Renal cortex interstitium (tissue), 11 donors: ENCODE measurements at regions not wholly inside any gene's neighbourhood (a gene's known extent, or its start where the extent isn't known, plus 50 kb on each side); places are given as distances from the start of the nearest gene placed in this dataset.
A peak's percentile ranks its signal among the peaks of the same experiment; 100 is the strongest.

Experiments used
- DNase-seq, 11 donors: peaks; one replicate each; pipeline ENCODE4 v3.0.0-alpha.2; 2013; ENCODE audit warnings: low read depth in 9 of 11, low spot score in 4 of 11; ENCODE audit errors: extremely low read depth in 1 of 11

GRCh38 chr18:55166260-55166598 is 207.0 kb upstream of the CCDC68 start:
- DNase-seq, result no peak

- DNase-seq, result no peak
Observed at GRCh38 chr18:55163550-55163949, 204.3 kb upstream of the CCDC68 start.

GRCh38 chr18:55161916-55162315 is 202.7 kb upstream of the CCDC68 start:
- DNase-seq, result peak in 10 of 11 donors; percentile 5 to 45 (median 21)

DNA sequence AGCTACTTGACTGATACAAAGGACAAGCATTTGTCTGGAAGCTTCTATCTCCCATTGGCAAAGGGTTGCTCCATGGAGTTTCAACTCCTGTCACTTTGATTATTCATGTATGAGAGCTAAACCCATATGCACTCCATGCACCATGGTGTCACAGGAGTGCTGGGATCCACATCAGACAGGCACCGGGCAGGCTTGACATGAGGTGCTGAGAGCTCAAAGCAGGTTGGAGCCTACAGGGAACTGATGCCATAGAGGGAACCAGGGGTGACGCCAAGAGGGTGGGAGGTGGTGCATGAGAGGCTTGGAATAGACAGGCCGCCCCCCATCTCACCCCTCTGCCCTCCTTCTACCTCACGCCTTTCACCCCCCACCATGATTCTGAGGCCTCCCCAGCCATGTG is 199.8 kb upstream of the CCDC68 start:
- DNase-seq, result no peak

DNA sequence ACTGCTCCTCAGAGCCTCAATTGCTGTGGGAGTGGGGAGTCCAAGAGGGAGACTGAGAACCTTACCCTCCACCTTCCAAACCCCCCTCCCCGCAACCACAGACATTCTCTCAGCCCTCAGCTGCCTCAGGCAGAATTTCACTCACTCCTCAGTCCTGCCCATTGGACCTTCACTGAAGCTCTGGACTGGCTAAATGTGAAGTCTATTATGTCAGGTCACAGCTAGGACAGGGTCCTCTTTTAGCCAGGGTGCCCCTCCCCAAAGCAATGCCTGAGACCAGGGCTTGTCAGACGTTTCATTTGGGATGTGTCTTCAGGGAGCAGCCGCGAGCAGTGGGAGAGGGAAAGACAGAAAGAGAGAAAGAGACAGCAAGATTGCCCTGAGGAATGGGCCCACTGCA is 199.3 kb upstream of the CCDC68 start:
- DNase-seq, result no peak

DNA sequence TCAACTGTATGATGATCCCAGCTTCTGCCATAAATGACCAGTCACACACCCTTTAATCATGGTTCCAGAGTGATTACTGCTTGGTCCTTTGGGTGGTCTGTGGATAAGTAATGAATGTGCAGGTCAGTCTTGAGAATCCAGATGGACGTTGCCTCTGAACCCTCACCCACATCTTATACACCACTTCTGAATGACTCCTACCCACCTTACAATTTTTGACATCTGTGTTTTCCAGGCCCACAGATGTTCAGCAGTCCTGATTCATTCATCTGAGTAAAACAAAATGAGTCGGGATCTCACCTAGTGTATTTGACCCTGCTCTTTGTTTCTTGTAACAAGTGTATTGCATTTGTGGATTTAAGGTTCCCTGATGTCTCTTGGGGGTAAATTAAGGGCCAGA is 194.1 kb upstream of the CCDC68 start:
- DNase-seq, result no peak

DNA sequence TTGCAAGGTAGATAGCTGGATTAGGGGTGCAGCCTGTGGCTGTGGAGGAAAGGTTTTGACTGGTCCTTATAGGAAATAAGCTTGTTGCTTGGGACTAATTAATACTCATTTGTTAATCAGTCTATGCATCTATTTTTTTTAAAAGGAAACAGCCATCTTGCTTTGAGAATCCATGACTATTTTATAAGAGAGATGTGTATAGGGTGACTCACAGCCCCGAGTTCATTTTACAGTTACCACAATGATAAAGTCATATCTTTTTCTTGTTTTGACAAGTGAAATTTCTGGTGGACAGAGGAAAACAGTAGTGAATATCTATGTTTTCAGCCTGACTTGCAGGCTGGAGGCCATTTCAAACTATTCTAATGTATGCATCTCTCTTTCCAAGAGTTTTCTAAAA is 193.5 kb upstream of the CCDC68 start:
- DNase-seq, result no peak

DNA sequence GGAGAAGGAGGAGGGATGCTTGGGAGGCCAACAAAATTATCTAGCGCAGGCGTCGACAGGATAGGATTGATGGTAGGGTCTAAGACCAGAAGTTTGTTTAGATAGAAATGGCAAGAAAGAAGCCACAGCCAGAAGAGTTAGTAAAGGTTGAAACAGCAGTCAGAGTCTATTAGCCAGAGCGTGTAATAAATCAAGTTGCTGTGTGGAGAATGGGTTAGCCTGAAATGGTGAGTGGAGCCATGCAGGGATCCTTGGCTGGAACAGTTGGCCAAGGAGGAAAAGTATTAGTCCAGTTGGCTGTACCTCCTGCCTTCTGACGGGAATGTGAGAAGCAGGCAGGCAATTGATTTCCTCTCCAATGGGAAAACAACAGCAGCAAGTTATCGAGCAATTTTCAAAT is 190.7 kb upstream of the CCDC68 start:
- DNase-seq, result no peak

- no peak for DNase-seq
Observed at GRCh38 chr18:55147791-55148190, 188.5 kb upstream of the CCDC68 start.

GRCh38 chr18:55144193-55144930 is 185.1 kb upstream of the CCDC68 start:
- no peak for DNase-seq

DNA sequence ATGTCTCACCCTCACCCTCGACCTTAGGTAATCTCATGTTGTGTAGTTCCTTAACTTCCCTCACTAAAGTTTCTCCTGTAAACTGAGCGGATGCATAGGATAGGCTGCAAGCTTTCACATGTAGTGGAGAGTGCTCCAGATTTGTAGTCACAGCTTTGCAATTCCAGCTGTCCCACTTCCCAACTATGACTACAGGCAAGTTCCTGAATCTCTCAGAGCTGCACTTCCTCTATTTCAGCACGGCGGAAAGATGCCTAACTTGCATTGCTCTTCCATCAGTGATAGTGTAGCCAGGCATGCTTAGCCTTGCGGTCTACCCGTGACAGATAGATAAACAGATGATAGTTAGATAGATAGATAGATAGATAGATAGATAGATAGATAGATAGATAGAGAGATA is 183.1 kb upstream of the CCDC68 start:
- peak in 3 of 11 donors; percentile 12 to 18 (median 14) for DNase-seq

DNA sequence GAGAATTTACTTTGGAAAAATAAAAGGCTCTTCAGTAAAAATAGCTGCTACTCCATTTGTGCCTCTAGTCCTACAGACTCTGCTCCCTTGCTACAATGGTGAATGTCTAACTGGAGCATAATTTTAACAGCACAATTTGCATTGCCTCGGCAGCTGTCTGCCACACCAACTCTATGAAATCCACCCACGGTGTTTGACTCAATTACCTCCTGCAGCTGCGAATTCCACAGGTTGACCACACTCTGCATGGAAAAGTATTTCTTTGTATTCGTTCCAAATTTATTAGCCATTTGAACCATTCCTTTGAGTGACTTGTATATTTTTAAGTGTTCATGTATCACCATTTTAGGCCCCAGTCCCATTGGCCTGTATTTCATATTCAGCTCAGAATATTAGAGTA is 182.1 kb upstream of the CCDC68 start:
- no peak for DNase-seq

- no peak for DNase-seq
Observed at GRCh38 chr18:55139836-55140235, 180.6 kb upstream of the CCDC68 start.

DNA sequence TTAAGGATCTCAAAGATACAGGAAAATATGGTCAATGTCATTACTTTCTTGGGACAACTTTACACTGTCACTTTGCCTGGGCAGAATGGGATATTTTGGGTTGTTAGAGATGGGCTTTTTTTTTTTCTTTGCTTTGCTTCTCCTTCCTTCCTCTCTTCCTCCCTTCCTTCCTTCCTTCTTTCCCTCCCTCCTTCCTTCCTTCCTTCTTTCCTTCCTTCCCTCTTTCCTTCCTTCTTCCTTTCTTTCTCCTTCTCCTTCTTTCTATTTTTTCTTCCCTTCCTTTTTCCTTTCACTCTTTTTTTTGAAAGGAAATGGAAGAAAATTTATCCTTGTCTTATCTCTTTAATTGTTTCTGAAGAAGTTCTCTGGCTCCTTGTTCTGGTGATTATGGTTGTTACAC is 180.0 kb upstream of the CCDC68 start:
- no peak for DNase-seq

DNA sequence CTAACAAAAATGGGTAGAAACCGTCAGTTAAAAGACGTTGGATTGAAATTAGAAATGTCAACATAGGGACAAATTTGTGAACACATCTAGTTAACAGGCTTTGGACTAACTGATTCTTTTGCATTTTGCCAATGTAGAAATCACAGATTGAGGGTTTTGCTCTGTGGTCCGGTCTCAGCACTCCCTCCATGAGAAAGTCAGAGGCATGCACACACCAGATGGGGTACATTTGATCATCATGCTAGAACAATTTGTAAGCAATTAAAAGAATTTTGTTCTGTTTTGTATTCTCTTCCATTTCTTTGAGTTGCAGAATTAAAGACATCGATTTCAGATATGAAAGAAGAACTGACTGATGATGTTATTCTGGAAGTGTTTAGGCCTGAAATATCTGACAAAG is 179.1 kb upstream of the CCDC68 start:
- no peak for DNase-seq

- DNase-seq, result no peak
Observed at GRCh38 chr18:55137602-55138001, 178.3 kb upstream of the CCDC68 start.

GRCh38 chr18:55136864-55137263 is 177.6 kb upstream of the CCDC68 start:
- no peak for DNase-seq

- DNase-seq, result no peak
Observed at GRCh38 chr18:55136258-55136657, 177.0 kb upstream of the CCDC68 start.

DNA sequence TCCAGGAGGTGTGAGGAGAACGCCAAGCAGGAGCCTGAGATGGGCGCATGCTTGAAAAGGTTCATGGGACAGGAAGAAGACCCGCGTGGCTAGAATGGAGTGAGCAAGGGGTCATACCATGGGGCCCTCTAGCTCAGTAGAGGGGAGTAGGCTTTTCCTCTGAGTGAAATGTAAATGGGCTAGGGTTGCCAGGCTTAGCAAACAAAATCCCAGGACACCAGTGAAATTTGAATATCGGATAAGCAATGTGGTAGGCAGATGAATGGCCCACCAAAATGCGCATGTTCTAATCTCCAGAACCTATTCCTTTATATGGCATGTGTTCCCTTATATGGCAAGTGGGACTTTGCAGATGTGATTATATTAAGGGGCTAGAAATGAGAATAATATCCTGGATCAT is 174.1 kb upstream of the CCDC68 start:
- no peak for DNase-seq

GRCh38 chr18:55128437-55128836 is 169.2 kb upstream of the CCDC68 start:
- DNase-seq, result no peak

DNA sequence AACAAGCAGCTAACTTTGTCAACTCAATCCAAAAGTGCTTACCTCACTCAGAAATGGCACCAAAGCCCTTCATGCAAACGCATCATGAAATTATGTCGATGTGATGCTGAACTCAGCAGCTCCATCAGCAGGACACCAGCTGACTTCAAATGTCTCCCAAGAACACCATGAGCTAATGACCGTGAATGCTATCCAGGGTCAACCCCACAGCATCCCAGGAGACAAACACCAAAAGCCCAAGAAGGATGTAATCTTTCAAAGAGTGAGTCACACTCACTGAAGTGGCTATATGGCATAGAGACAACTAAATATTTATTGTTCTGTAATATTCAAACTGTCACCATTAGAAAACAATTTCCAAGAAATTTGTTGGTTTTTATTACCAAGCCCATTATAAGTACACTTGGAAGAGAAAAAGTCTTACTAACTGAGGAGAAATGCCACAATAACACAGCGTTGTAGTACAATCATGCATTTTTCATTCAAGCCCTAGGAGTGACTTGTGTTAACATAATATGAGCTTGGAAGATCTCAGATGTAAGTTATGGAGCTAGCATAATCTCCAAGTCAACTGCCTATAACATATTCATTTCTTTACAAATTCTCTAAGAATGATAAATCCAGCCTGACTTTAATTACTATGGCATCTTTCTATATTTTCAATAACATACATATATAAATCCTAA is 165.0 kb upstream of the CCDC68 start:
- DNase-seq, result no peak
